ENCODE measurements at regions not wholly inside any gene's neighbourhood (a gene's known extent, or its start where the extent isn't known, plus 50 kb on each side); places are given as distances from the start of the nearest gene placed in this dataset.

DNA sequence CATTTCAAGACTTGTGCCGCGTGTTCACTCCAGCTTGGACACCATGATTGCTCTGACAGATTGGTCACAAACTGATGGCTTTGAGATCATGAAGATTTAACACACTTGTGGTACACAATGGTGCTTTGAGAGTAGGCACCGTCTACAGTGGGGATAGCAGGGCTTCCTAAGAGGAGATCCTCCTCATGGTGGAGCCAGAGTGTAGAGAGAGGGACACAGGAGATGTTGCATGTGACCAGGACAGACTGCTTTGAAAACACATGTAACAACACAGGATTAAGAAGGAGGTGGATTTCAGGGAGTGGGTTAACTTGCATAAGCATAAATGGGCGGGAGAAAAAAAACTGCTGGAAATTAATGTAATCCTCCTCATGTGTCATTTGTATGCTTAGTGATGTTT is 95.7 kb upstream of the LINC00305 start:
- no peak overlapping the region for H3K27ac ChIP-seq
- TF ChIP-seq, protein P1, sequence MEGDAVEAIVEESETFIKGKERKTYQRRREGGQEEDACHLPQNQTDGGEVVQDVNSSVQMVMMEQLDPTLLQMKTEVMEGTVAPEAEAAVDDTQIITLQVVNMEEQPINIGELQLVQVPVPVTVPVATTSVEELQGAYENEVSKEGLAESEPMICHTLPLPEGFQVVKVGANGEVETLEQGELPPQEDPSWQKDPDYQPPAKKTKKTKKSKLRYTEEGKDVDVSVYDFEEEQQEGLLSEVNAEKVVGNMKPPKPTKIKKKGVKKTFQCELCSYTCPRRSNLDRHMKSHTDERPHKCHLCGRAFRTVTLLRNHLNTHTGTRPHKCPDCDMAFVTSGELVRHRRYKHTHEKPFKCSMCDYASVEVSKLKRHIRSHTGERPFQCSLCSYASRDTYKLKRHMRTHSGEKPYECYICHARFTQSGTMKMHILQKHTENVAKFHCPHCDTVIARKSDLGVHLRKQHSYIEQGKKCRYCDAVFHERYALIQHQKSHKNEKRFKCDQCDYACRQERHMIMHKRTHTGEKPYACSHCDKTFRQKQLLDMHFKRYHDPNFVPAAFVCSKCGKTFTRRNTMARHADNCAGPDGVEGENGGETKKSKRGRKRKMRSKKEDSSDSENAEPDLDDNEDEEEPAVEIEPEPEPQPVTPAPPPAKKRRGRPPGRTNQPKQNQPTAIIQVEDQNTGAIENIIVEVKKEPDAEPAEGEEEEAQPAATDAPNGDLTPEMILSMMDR (conservative IDR thresholded peaks at IDR 0.05) = peak; percentile 9
- no peak for TF ChIP-seq ZFX (IDR thresholded peaks at IDR 0.05)

DNA sequence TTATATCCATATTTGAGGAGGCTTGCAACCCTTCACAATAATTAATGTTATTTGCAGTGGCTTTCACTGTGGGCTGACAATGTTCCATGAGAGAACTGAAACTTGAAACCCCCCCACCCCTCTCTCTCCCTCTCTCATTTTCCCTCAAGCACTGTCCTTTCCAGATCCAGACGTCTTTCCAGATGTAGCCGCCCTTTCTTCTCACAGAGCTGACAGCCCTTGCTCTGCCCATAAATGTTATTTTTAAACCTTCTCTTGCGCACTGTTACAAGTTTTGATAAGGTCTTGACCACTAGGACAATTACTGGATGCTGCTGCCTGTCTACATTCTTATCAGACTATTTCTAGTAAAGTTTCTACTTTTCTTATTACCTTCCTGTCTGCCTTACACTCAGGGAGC is 91.4 kb upstream of the LINC00305 start:
- no peak for TF ChIP-seq ZFX (IDR thresholded peaks at IDR 0.05)
- TF ChIP-seq, protein P1 (conservative IDR thresholded peaks at IDR 0.05) = no peak
- no peak overlapping the region for H3K27ac ChIP-seq

DNA sequence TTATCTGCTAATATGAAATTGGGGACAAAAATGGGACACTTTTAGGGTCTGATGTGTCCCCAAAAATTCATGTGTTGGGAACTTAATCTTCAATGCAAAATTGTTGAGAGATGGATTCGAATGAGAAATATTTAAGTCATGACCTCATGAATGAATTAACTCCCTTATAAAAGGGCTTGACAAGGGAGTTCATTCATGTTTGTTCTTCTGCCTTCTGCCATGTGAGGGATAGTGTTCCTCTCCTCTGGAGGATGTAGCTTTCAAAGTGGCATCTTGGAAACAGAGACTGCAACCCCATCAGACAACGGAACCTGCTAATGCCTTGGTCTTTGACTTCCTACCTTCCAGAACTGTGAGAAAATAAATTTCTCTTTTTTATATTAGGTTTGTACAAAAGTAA is 89.2 kb upstream of the LINC00305 start:
- H3K27ac ChIP-seq = no peak overlapping the region
- no peak for TF ChIP-seq ZFX (IDR thresholded peaks at IDR 0.05)
- TF ChIP-seq, protein P1 (conservative IDR thresholded peaks at IDR 0.05) = no peak

DNA sequence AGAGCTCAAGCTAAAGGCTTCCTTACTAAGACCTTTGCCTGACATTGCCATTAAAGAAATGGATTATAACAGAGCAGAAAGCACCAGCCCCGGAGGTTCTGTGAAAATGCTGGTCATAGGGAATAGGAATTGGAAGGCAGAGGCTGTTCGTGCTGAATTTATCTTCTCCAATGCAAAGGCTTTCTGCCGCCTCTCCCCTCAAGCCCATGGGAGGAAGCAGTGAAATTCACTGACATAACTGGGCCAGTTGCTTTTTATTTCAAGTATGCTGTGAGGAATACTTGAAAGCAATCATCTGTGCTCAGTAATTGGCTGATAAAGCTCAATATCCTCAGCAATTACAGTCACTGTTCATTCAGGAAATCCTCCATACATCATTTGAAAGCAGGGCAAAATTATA is 85.4 kb upstream of the LINC00305 start:
- no peak for TF ChIP-seq ZFX (IDR thresholded peaks at IDR 0.05)
- H3K27ac ChIP-seq = no peak overlapping the region

DNA sequence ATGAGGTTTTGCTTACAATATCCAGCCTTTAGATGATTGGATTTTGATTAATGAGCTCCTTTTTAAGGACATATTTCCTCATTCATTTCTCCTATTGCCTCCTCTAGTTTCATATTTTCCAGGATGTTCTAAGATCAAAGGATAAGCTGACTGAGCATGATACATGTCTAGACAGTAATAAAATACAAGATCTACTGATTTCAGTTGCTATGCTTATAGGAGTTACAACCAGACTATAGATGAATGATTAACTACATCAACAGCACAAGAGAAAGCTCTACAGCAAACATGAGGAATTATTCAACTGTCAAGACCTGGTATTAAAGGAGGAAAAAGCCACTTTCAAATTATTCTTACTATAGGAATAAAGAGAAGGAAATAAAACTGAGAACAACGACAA is 85.0 kb upstream of the LINC00305 start:
- no peak overlapping the region for H3K27ac ChIP-seq
- TF ChIP-seq ZFX (IDR thresholded peaks at IDR 0.05) = no peak
- TF ChIP-seq, protein P1 (conservative IDR thresholded peaks at IDR 0.05) = no peak

DNA sequence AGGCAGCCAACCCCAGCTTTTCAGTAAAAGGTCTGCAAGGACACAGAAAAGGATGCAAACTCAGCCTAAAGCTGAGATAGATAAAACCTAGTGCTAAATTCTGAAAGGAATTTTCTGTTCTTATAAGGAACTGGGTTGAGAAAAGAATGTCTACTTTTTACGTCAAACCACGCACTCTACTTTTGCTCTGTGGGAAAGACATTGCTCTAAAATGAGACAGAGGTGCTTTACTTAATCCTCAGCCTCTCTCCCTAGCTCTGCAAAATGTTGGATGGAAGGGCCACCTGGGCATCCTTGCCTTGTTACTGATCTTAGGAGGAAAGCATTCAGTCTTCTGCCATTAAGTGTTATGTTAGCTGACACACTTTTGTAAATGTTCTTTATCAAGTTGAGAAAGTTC is 72.1 kb upstream of the LINC00305 start:
- no peak overlapping the region for H3K27ac ChIP-seq
- TF ChIP-seq, protein P1 (conservative IDR thresholded peaks at IDR 0.05) = no peak
- no peak for TF ChIP-seq ZFX (IDR thresholded peaks at IDR 0.05)

DNA sequence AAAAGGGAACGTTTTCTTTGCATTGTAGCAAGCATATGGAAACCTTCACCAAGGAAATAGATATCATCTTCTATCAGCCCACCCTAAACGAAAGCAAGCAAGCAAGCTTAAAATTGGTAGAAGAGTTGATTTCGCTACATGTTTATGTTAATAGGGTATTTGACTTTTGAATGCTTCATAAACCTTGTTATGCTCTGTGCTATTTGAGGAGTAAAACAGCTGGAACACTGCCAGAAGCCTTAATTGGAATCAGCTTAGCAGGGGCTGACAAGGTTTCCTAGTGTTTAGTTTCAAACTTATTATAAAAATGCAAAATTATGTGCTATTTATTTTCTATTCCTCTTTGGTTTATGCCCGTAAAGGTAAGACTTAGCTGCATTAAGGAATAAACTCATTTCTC is 70.6 kb upstream of the LINC00305 start:
- TF ChIP-seq, protein P1 (conservative IDR thresholded peaks at IDR 0.05) = no peak
- no peak for TF ChIP-seq ZFX (IDR thresholded peaks at IDR 0.05)

DNA sequence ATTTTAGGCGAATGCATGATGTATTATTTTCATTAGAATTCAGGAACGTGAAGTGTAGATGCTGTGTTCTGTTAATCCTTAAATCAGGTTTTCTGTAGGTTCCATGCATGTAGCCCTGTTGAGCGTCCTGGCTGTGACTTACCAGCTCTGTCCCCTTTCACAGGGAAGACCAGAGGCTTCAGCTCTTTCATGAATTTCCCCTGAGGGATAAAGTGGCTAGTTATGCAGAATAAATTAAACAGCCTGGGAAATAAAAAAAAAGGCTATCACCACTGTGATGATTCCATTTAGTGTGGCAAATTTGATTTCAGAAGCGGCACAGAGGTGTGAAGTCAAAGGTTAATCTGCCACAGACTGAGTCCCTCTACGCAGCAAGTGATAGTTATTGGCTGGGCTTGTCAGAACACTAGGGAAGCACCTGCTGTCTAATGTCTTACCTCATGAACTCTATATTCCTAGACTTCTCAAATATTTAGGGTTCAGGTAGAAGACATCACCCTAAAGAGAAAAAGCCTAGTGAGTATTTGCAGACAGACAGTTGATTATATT is 61.6 kb upstream of the LINC00305 start:
- TF ChIP-seq, protein P1 (conservative IDR thresholded peaks at IDR 0.05) = no peak
- no peak for TF ChIP-seq ZFX (IDR thresholded peaks at IDR 0.05)

More for the DNA sequence above, 70.6 kb upstream of the LINC00305 start:
- no peak overlapping the region for H3K27ac ChIP-seq

More for the DNA sequence above, 61.6 kb upstream of the LINC00305 start:
- no peak overlapping the region for H3K27ac ChIP-seq
